GM12878 (cell line): ENCODE measurements at regions not wholly inside any gene's neighbourhood (a gene's known extent, or its start where the extent isn't known, plus 50 kb on each side); places are given as distances from the start of the nearest gene placed in this dataset.

Experiments
- ATAC-seq: fragments of 200-7000 bp; cut with Tn5 transposase; 3 replicates; pipeline ENCODE4 v1.9.1; 2020; ENCODE audit warnings: mild to moderate bottlenecking, moderate library complexity
- BruUV-seq: library from RNA; stranded (reverse); fragments of 400-500 nt; replicated peaks from 2 replicates; lab custom pipeline; 2021; lab: Mats Ljungman, UMichigan
- CTCF ChIA-PET: fragments of 300-600 bp; sonication (Branson Sonifier 250); formaldehyde crosslinking; extraction: SDS; loops from one replicate; lab custom pipeline; 2021; ENCODE audit warnings: inconsistent platforms; lab: Yijun Ruan, JAX
- POLR2A ChIA-PET: fragments of 350-600 bp; formaldehyde crosslinking; extraction: SDS; loops from one replicate; lab custom pipeline; 2021; ENCODE audit warnings: inconsistent platforms; lab: Charles Lee
- RAD21 ChIA-PET: fragments of 300-600 bp; sonication (Branson Sonifier 250); formaldehyde crosslinking; loops from one replicate; lab custom pipeline; 2023; ENCODE audit warnings: antibody characterized with exemption; ENCODE audit not compliant: unreplicated experiment; lab: Charles Lee
- SMC1A ChIA-PET: fragments of 300-600 bp; sonication (Branson Sonifier 250); formaldehyde crosslinking; loops from one replicate; lab custom pipeline; 2023; ENCODE audit not compliant: unreplicated experiment, uncharacterized antibody; lab: Charles Lee
- DNase-seq: peaks from one replicate; pipeline ENCODE4 v3.0.0-alpha.2; 2011; ENCODE audit warnings: low read depth, low spot score
- FAIRE-seq: peaks from 3 replicates; lab custom pipeline; 2011; peaks lifted over from hg19 to GRCh38; lab: Jason Lieb, UNC
- H2AFZ ChIP-seq: 2 replicates; pipeline ENCODE4 v1.6.0; 2011; ENCODE audit warnings: low read depth, low read length, control low read depth; ENCODE audit not compliant: control insufficient read depth
- H3K27ac ChIP-seq: 2 replicates; pipeline ENCODE4 v1.5.1; 2011; ENCODE audit warnings: control low read depth; ENCODE audit not compliant: control insufficient read depth, insufficient read depth
- H3K27me3 ChIP-seq, 2 experiments: replicated peaks in 1 of 2; 2 replicates each; pipeline versions ENCODE4 v1.6.0 to v1.6.1; 2011; ENCODE audit warnings: low read length in 1 of 2; ENCODE audit not compliant: control insufficient read depth in 2 of 2, insufficient read depth in 2 of 2
- H3K36me3 ChIP-seq, 2 experiments: 2 replicates each; pipeline ENCODE4 v1.5.1; 2011; ENCODE audit warnings: low read length in 1 of 2; ENCODE audit not compliant: control insufficient read depth in 2 of 2, insufficient read depth in 2 of 2
- H3K4me1 ChIP-seq: 2 replicates; pipeline ENCODE4 v1.6.1; 2011; ENCODE audit warnings: mild to moderate bottlenecking, low read length, moderate library complexity, mixed read lengths; ENCODE audit not compliant: control insufficient read depth, insufficient read depth
- H3K4me2 ChIP-seq: 2 replicates; pipeline ENCODE4 v1.6.0; 2011; ENCODE audit warnings: control low read depth; ENCODE audit not compliant: control insufficient read depth, insufficient read depth
- H3K4me3 ChIP-seq: fragments of 200-600 bp; sonication (generic); 2 replicates; pipeline ENCODE4 v1.5.1; 2016
- H3K79me2 ChIP-seq: 2 replicates; pipeline ENCODE4 v1.6.0; 2011; ENCODE audit warnings: low read length; ENCODE audit not compliant: control insufficient read depth, insufficient read depth
- H3K9ac ChIP-seq: 2 replicates; pipeline ENCODE4 v1.8.0; 2011; ENCODE audit warnings: low read length, control low read depth, mixed read lengths; ENCODE audit not compliant: control insufficient read depth, insufficient read depth
- H3K9me3 ChIP-seq: replicated peaks from 3 replicates; pipeline ENCODE4 v1.5.1; 2011; ENCODE audit warnings: mild to moderate bottlenecking, low read length; ENCODE audit not compliant: control insufficient read depth, insufficient read depth
- H4K20me1 ChIP-seq: 2 replicates; pipeline ENCODE4 v1.6.0; 2011; ENCODE audit not compliant: control insufficient read depth, insufficient read depth
- BHLHE40 ChIP-seq, 2 experiments: fragments of 450-650 bp in 1 of 2; IDR thresholded peaks; 2 replicates each; pipeline ENCODE4 v1.6.1; 2011 to 2017; ENCODE audit warnings: low read depth in 2 of 2, borderline replicate concordance in 1 of 2, improper control_type of control experiment in 1 of 2, low read length in 1 of 2, mild to moderate bottlenecking in 1 of 2
- GABPA ChIP-seq: IDR thresholded peaks from 2 replicates; pipeline ENCODE4 v1.6.1; 2014; ENCODE audit warnings: antibody characterized with exemption, low read depth, mild to moderate bottlenecking, inconsistent platforms
- RAD21 ChIP-seq: IDR thresholded peaks from 2 replicates; pipeline ENCODE4 v1.6.1; 2011; ENCODE audit warnings: mild to moderate bottlenecking, low read depth, low read length, moderate library complexity; ENCODE audit not compliant: insufficient read depth
- SMC3 ChIP-seq: IDR thresholded peaks from 2 replicates; pipeline ENCODE4 v1.6.1; 2011; ENCODE audit warnings: low read length, improper control_type of control experiment, borderline replicate concordance
- SPI1 ChIP-seq: IDR thresholded peaks from 2 replicates; pipeline ENCODE4 v1.6.1; 2011; ENCODE audit warnings: low read depth, mild to moderate bottlenecking, low read length, moderate library complexity, borderline replicate concordance; ENCODE audit not compliant: insufficient read depth
- SREBF1 ChIP-seq: IDR thresholded peaks from 2 replicates; pipeline ENCODE4 v1.6.1; 2012; ENCODE audit warnings: mild to moderate bottlenecking, low read length
- WGBS: methylation state at CpG from one replicate; pipeline ENCODE4 v1.1.6; 2016; ENCODE audit warnings: low lambda C conversion rate; ENCODE audit not compliant: insufficient replicate concordance, insufficient coverage; ENCODE audit errors: missing lambda C conversion rate; 5-methylcytosine and 5-hydroxymethylcytosine counted together
- in situ Hi-C: fragments of 300-500 bp; cut with MboI; formaldehyde crosslinking; loops from 9 replicates; pipeline ENCODE4 v1.14.3; 2018; ENCODE audit warnings: mixed read lengths
- intact Hi-C: fragments of 100-400 bp; cut with micrococcal nuclease; formaldehyde crosslinking; loops from one replicate; pipeline ENCODE4 v1.14.2; 2022; ENCODE audit not compliant: unreplicated experiment
- TF ChIP-seq, protein P1 (sequence below): fragments of 450-650 bp; IDR thresholded peaks from 2 replicates; pipeline ENCODE4 v1.6.1; 2017; ENCODE audit warnings: mild to moderate bottlenecking, low read depth, inconsistent platforms; ENCODE audit not compliant: poor library complexity, severe bottlenecking

DNA sequence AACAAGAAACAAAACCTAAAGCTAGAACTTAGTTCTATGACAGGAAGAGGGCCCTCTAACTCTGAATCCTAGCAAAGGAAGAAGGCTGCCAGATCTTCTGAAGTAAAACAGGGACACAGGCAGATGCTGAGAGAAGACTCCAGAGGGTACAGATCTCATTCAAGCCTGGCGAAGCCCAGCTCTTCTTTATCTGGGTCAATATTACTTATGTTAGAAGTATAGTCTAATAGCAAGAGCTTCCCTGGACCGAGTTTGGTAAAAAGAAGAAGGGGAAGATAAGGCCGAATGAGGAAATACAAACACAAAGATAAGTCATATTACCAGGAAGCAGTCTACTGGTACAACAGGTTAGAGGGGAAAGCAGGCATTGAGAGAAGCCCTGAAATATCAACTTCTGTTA lies 79.9 kb upstream of the CCDC91 start:
- Histone ChIP-seq H3K4me3 (no peak overlapping the region), H3K9ac (no peak overlapping the region), H3K4me2 (no peak overlapping the region), H3K27ac (no peak overlapping the region), H2AFZ (no peak overlapping the region), H3K27me3 (no peaks in the 10 kb centered on the region), H4K20me1 (no peaks in the 10 kb centered on the region), H3K79me2 (no peaks in the 10 kb centered on the region), H3K4me1 (no peaks in the 10 kb centered on the region), H3K36me3 (no peaks in the 10 kb centered on the region), H3K9me3 (no peaks in the 10 kb centered on the region)
- ChIA-PET POLR2A (no interaction called here), RAD21 (interaction anchor here (1.2 to 1.8 kb wide), 2 partner anchors 63 to 762 kb away, joined by 3 to 4 read pairs; no protein-coding TSS in a partner anchor), CTCF (interaction anchor here (0.9 to 2.0 kb wide), 2 partner anchors 61 to 762 kb away, joined by 3 to 6 read pairs; no protein-coding TSS in a partner anchor), SMC1A (interaction anchor here (0.6 to 1.1 kb wide), 3 partner anchors 49 to 1648 kb away, joined by 3 to 4 read pairs (median 3); no protein-coding TSS in a partner anchor)
- in situ Hi-C loops = no loop called here
- ATAC-seq = no peak
- TF ChIP-seq SREBF1 (no peak), RAD21 (peak; percentile 28; the same call in 1 of the 2 replicates), SPI1 (no peak)
- no TSS peak for BruUV-seq
- intact Hi-C loops = no loop called here
- WGBS = 48% methylated on average over 3 of the region's 3 CpGs
- no peak for DNase-seq
- FAIRE-seq = no peak

DNA sequence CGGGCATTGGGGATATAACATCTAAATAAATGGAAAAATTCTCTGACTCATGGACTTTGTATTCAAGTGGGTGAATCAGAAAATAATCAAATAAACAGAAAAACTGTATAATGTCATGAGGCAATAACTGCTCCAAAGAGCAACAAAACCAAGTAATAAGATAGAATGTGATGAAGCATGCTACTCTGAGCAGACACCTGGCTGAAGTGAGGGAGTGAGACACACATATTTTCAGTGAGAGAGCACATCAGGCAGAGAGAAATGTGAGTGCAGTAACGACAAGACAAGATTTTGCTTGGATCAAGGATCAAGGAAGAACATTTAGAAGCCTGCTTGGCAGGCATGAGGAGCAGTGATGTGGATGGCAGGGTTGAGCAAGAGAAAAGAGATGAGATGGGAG lies 75.8 kb upstream of the CCDC91 start:
- no peak overlapping the region for H3K4me2 ChIP-seq
- RAD21 ChIA-PET = no interaction called here

More for the DNA sequence above, 75.8 kb upstream of the CCDC91 start:
- no TSS peak for BruUV-seq
- ChIA-PET SMC1A (no interaction called here), CTCF (no interaction called here), POLR2A (no interaction called here)
- ATAC-seq (no peak), FAIRE-seq (no peak), DNase-seq (no peak)
- Histone ChIP-seq H3K9ac (no peak overlapping the region), H3K27me3 (no peaks in the 10 kb centered on the region), H4K20me1 (no peaks in the 10 kb centered on the region), H3K27ac (no peak overlapping the region), H2AFZ (no peak overlapping the region), H3K79me2 (no peaks in the 10 kb centered on the region), H3K4me3 (no peak overlapping the region), H3K9me3 (no peaks in the 10 kb centered on the region), H3K4me1 (no peaks in the 10 kb centered on the region), H3K36me3 (no peaks in the 10 kb centered on the region)
- TF ChIP-seq SMC3 (no peak), GABPA (no peak), BHLHE40 (IDR thresholded peaks at IDR 0.05; ENCODE audit: borderline replicate concordance in 1 of 2, low read depth in 2 of 2, low read length in 1 of 2) (no peak)
- TF ChIP-seq, protein P1, sequence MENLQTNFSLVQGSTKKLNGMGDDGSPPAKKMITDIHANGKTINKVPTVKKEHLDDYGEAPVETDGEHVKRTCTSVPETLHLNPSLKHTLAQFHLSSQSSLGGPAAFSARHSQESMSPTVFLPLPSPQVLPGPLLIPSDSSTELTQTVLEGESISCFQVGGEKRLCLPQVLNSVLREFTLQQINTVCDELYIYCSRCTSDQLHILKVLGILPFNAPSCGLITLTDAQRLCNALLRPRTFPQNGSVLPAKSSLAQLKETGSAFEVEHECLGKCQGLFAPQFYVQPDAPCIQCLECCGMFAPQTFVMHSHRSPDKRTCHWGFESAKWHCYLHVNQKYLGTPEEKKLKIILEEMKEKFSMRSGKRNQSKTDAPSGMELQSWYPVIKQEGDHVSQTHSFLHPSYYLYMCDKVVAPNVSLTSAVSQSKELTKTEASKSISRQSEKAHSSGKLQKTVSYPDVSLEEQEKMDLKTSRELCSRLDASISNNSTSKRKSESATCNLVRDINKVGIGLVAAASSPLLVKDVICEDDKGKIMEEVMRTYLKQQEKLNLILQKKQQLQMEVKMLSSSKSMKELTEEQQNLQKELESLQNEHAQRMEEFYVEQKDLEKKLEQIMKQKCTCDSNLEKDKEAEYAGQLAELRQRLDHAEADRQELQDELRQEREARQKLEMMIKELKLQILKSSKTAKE = no peak
- intact Hi-C loops (no loop called here), in situ Hi-C loops (no loop called here)
- WGBS = 32% methylated on average over 2 of the region's 2 CpGs
